OCI-LY1 (cell line): ENCODE measurements at regions not wholly inside any gene's neighbourhood (a gene's known extent, or its start where the extent isn't known, plus 50 kb on each side); places are given as distances from the start of the nearest gene placed in this dataset.

Source experiments
- EZH2 ChIP-seq: fragments of 200-600 bp; sonication (generic), shearing (Covaris generic); IDR thresholded peaks from 2 replicates; pipeline ENCODE4 v1.8.0; 2017; ENCODE audit warnings: borderline replicate concordance, mixed run types, mild to moderate bottlenecking, antibody characterized with exemption, low read length, moderate library complexity, mixed read lengths
- TF ChIP-seq, protein P1 (sequence below): fragments of 200-600 bp; sonication (generic), shearing (Covaris generic); IDR thresholded peaks from 2 replicates; pipeline ENCODE4 v1.5.1; 2017; ENCODE audit warnings: mild to moderate bottlenecking, antibody characterized with exemption, low read length, moderate library complexity, mixed read lengths

DNA sequence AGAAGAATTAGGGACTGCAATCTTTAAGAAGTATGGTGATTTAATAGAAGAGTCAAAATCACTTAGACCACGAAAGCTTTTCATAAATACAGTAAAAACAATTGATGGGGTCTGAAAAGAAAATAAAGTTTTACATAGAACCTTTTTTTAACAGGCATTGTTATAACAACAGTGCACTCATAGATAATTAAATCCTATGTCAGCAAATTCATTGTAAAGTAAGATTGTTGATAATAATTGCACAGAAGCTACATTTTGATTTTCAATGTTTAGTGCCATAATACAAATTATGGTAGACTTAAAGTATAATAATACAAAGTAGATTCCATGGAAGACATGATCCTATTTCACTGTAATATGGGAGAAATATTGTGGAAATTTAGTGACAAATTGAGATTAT is 130.7 kb upstream of the FSIP2 start:
- TF ChIP-seq, protein P1, sequence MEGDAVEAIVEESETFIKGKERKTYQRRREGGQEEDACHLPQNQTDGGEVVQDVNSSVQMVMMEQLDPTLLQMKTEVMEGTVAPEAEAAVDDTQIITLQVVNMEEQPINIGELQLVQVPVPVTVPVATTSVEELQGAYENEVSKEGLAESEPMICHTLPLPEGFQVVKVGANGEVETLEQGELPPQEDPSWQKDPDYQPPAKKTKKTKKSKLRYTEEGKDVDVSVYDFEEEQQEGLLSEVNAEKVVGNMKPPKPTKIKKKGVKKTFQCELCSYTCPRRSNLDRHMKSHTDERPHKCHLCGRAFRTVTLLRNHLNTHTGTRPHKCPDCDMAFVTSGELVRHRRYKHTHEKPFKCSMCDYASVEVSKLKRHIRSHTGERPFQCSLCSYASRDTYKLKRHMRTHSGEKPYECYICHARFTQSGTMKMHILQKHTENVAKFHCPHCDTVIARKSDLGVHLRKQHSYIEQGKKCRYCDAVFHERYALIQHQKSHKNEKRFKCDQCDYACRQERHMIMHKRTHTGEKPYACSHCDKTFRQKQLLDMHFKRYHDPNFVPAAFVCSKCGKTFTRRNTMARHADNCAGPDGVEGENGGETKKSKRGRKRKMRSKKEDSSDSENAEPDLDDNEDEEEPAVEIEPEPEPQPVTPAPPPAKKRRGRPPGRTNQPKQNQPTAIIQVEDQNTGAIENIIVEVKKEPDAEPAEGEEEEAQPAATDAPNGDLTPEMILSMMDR, result no peak
- TF ChIP-seq EZH2, result no peak
